LNCAP (cell line): ENCODE measurements at regions not wholly inside any gene's neighbourhood (a gene's known extent, or its start where the extent isn't known, plus 50 kb on each side); places are given as distances from the start of the nearest gene placed in this dataset.

Experiments used
- TF ChIP-seq, protein P1 (sequence below): fragments of 450-650 bp; IDR thresholded peaks from 2 replicates; pipeline ENCODE4 v1.5.1; 2017; ENCODE audit warnings: mild to moderate bottlenecking

GRCh38 chr22:48241658-48242057 is 1479.2 kb downstream of the TBC1D22A start:
- TF ChIP-seq, protein P1, sequence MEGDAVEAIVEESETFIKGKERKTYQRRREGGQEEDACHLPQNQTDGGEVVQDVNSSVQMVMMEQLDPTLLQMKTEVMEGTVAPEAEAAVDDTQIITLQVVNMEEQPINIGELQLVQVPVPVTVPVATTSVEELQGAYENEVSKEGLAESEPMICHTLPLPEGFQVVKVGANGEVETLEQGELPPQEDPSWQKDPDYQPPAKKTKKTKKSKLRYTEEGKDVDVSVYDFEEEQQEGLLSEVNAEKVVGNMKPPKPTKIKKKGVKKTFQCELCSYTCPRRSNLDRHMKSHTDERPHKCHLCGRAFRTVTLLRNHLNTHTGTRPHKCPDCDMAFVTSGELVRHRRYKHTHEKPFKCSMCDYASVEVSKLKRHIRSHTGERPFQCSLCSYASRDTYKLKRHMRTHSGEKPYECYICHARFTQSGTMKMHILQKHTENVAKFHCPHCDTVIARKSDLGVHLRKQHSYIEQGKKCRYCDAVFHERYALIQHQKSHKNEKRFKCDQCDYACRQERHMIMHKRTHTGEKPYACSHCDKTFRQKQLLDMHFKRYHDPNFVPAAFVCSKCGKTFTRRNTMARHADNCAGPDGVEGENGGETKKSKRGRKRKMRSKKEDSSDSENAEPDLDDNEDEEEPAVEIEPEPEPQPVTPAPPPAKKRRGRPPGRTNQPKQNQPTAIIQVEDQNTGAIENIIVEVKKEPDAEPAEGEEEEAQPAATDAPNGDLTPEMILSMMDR, result no peak

DNA sequence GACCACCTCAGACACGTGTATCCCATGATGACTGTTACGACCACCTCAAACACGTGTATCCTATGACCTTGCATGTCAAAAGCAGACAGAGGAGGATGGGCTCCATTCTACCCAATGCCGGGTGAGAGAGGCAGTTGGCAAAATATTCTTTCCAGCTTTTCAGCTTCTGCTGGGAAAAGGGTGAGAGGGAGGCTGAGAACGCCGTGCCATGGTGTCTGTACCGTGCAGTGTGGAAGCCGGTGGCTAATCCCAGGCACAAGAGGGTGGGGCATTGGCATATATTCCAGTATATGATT is 1478.4 kb downstream of the TBC1D22A start:
- TF ChIP-seq, protein P1, result no peak

DNA sequence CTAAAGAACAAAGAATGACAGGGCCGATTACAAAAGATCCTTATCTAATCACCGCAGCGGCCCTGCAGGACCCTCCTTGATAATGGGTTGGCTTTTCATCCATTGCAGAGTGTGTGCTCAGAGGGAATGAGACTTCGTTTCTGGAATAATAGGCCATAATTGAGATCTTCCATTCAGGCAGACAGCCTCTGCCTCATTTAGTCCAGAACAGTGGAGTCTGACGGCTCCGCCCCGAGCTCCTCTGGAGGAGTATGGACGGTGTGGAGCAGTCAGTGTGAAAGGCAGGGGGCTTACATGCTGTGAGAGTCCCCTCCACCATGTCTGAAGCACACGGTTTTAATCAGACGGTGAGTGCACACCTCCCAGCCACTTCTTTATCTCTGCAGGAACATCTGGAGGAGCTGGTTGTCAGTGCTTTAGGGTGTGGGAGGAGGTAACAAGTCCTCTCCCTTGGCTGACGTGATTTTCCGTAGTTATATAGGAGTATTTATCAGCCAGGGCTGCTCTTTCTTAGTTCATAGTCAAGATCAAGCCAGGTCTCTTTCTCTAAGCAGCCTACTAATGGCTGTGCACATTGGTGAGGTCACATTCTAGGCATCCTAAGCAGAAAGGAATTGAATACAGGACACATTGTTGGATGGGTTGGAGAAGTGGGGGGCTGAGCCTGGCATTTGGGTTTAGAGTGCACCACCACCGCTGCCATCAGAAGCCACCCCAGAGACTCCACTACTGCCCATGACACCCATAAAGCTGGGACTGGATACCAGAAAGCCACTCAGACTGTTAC is 1477.9 kb downstream of the TBC1D22A start:
- TF ChIP-seq, protein P1, result no peak

- TF ChIP-seq, protein P1, result no peak
Observed at GRCh38 chr22:48239461-48240147, 1477.2 kb downstream of the TBC1D22A start.

DNA sequence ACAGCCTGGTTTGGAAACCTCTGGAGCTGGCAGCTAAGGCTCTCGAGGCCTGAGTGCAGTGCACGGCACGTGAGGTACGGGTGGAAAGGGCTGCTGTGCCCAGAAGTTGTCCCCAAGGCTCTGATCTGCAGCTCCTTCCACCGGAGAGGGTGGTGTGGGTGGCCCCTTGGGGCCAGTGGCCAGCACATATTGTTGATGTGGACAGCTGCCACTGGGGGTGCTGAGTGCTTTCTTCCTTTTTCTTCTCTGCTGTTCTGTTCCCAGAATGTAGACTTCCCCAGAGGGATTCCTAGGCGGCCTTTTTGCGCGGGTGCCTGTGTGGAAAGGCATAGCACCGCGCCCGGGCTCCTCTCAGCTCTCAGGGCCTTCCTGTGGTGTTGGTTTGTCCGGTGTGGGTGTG is 1476.5 kb downstream of the TBC1D22A start:
- TF ChIP-seq, protein P1, result no peak

DNA sequence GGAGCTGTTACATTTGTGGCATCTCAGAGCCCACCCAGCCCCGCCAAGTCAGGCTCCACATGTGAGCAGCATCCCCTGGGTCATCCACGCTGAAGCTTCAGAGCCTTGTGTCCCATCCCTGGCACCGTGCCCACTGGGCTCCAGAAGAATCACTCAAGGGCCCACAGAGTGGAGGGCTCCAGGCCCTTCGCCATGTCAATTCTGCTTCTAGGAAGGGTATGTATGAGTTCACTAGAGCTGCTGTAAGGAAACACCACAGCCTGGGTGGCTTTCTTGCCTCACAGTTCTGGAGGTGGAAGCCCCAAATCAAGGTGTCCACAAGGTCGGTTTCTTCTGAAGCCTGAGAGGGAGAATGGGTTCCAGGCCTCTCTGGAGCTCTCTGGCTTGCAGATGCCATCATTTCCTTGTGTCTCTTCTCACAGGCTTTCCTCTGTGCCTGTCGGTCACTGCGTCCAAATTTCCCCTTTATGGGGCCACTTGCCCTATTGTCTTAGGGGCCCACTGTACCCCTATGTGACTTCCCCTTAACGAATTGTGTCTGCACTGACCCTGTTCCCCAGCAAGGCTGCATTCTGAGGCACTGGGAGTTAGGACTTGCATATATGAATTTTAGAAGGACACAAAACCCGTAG is 1476.0 kb downstream of the TBC1D22A start:
- TF ChIP-seq, protein P1, result no peak

GRCh38 chr22:48237466-48238283 is 1475.2 kb downstream of the TBC1D22A start:
- TF ChIP-seq, protein P1, result no peak
